H1 (cell line): ENCODE measurements at regions not wholly inside any gene's neighbourhood (a gene's known extent, or its start where the extent isn't known, plus 50 kb on each side); places are given as distances from the start of the nearest gene placed in this dataset.

Experiments
- CTCF ChIA-PET: fragments of 300-600 bp; sonication (Branson Sonifier 250); formaldehyde crosslinking; loops from one replicate; lab custom pipeline; 2021; ENCODE audit not compliant: partially characterized antibody; lab: Charles Lee
- POLR2A ChIA-PET: fragments of 300-600 bp; sonication (Branson Sonifier 250); formaldehyde crosslinking; loops from one replicate; lab custom pipeline; 2021; ENCODE audit warnings: inconsistent platforms; ENCODE audit not compliant: partially characterized antibody; lab: Charles Lee
- DNase-seq, 2 experiments: peaks; one replicate each; pipeline versions ENCODE4 v3.0.0 to v3.0.0-alpha.2; 2010 to 2022; ENCODE audit warnings: low spot score in 2 of 2, low read depth in 1 of 2, mixed read lengths in 1 of 2
- FAIRE-seq: peaks from 2 replicates; lab custom pipeline; 2011; peaks lifted over from hg19 to GRCh38; lab: Jason Lieb, UNC
- H2AFZ ChIP-seq: 2 replicates; pipeline ENCODE4 v1.8.1; 2012; ENCODE audit warnings: low read length, inconsistent platforms
- H2AK5ac ChIP-seq: 2 replicates; pipeline ENCODE4 v1.6.1; 2013; ENCODE audit warnings: low read depth, low read length
- H2BK120ac ChIP-seq: replicated peaks from 2 replicates; pipeline ENCODE3; 2013; ENCODE audit warnings: low read depth, low read length, inconsistent platforms
- H2BK12ac ChIP-seq: 2 replicates; pipeline ENCODE4 v1.6.1; 2013; ENCODE audit warnings: low read depth, low read length
- H2BK15ac ChIP-seq: 2 replicates; pipeline ENCODE4 v1.6.1; 2013; ENCODE audit warnings: low read length
- H2BK20ac ChIP-seq: 2 replicates; pipeline ENCODE4 v1.6.1; 2013; ENCODE audit warnings: low read length
- H2BK5ac ChIP-seq: 2 replicates; pipeline ENCODE4 v1.6.1; 2013; ENCODE audit warnings: low read depth, low read length
- H3K14ac ChIP-seq: 2 replicates; pipeline ENCODE4 v1.6.1; 2013; ENCODE audit warnings: inconsistent platforms; ENCODE audit not compliant: insufficient read length
- H3K18ac ChIP-seq: 2 replicates; pipeline ENCODE4 v1.6.1; 2013; ENCODE audit warnings: low read length; ENCODE audit errors: extremely low read depth
- H3K23ac ChIP-seq: 2 replicates; pipeline ENCODE4 v1.6.1; 2013; ENCODE audit warnings: inconsistent platforms; ENCODE audit not compliant: insufficient read length
- H3K23me2 ChIP-seq: 2 replicates; pipeline ENCODE4 v1.6.1; 2013; ENCODE audit warnings: low read depth, low read length
- H3K27ac ChIP-seq: 2 replicates; pipeline ENCODE4 v1.6.1; 2011; ENCODE audit warnings: low read depth, low read length, inconsistent platforms
- H3K27me3 ChIP-seq, 4 experiments: replicated peaks in 1 of 4; 1 replicate in 1 of 4; 2 replicates in 3 of 4; pipeline versions ENCODE4 v1.6.1 to v1.8.1; 2011 to 2013; ENCODE audit warnings: low read length in 3 of 4, mild to moderate bottlenecking in 3 of 4, inconsistent platforms in 2 of 4, mixed read lengths in 2 of 4, moderate library complexity in 1 of 4; ENCODE audit not compliant: control insufficient read depth in 3 of 4, insufficient read depth in 3 of 4; ENCODE audit errors: extremely low read depth in 1 of 4
- H3K36me3 ChIP-seq, 4 experiments: 2 replicates each; pipeline versions ENCODE4 v1.6.1 to v1.8.1; 2011 to 2013; ENCODE audit warnings: mild to moderate bottlenecking in 4 of 4, low read length in 3 of 4, moderate library complexity in 2 of 4, control low read depth in 1 of 4, inconsistent platforms in 1 of 4; ENCODE audit not compliant: insufficient read depth in 4 of 4, control insufficient read depth in 2 of 4
- H3K4ac ChIP-seq: replicated peaks from 2 replicates; pipeline ENCODE3; 2013; ENCODE audit warnings: low read length, low read depth, mixed read lengths, inconsistent platforms; ENCODE audit not compliant: insufficient read length
- H3K4me1 ChIP-seq, 4 experiments: replicated peaks in 1 of 4; 1 replicate in 1 of 4; 2 replicates in 3 of 4; pipeline versions ENCODE4 v1.6.1 to v1.8.1; 2011 to 2013; ENCODE audit warnings: low read length in 3 of 4, inconsistent platforms in 2 of 4, mixed read lengths in 1 of 4; ENCODE audit not compliant: insufficient read depth in 4 of 4, control insufficient read depth in 3 of 4
- H3K4me2 ChIP-seq, 2 experiments: 2 replicates each; pipeline versions ENCODE4 v1.6.1 to v1.8.1; 2011 to 2013; ENCODE audit warnings: low read depth in 2 of 2, low read length in 2 of 2, control low read depth in 1 of 2, inconsistent platforms in 1 of 2, mild to moderate bottlenecking in 1 of 2; ENCODE audit not compliant: insufficient read depth in 1 of 2
- H3K4me3 ChIP-seq, 4 experiments: fragments of 200-600, 300-600 bp in 1 of 4; sonication (generic), shearing (Covaris generic), sonication (Bioruptor Twin) in 1 of 4; 2 replicates each; pipeline versions ENCODE4 v1.5.1 to v1.8.1; 2011 to 2016; ENCODE audit warnings: low read length in 4 of 4, low read depth in 3 of 4, control low read depth in 2 of 4, inconsistent platforms in 2 of 4, mild to moderate bottlenecking in 2 of 4, mixed read lengths in 1 of 4, moderate library complexity in 1 of 4; ENCODE audit not compliant: insufficient read depth in 2 of 4; ENCODE audit errors: extremely low read depth in 1 of 4
- H3K56ac ChIP-seq: replicated peaks from 2 replicates; pipeline ENCODE3; 2013; ENCODE audit warnings: low read depth, mild to moderate bottlenecking, mixed read lengths, low read length, inconsistent platforms; ENCODE audit not compliant: insufficient read length
- H3K79me1 ChIP-seq: 2 replicates; pipeline ENCODE4 v1.6.1; 2013; ENCODE audit warnings: low read depth, low read length, control low read depth
- H3K79me2 ChIP-seq, 2 experiments: 2 replicates each; pipeline versions ENCODE4 v1.6.1 to v1.8.1; 2012 to 2013; ENCODE audit warnings: low read length in 2 of 2, mild to moderate bottlenecking in 2 of 2, inconsistent platforms in 1 of 2; ENCODE audit not compliant: insufficient read depth in 2 of 2, control insufficient read depth in 1 of 2
- H3K9ac ChIP-seq, 4 experiments: replicated peaks in 1 of 4; 1 replicate in 1 of 4; 2 replicates in 3 of 4; pipeline versions ENCODE4 v1.6.1 to v1.8.1; 2011 to 2013; ENCODE audit warnings: low read depth in 3 of 4, low read length in 3 of 4, control low read depth in 2 of 4, mild to moderate bottlenecking in 2 of 4, moderate library complexity in 2 of 4, inconsistent platforms in 1 of 4; ENCODE audit errors: extremely low read depth in 1 of 4
- H3K9me3 ChIP-seq, 2 experiments: 2 replicates each; pipeline versions ENCODE4 v1.6.1 to v1.8.1; 2012 to 2013; ENCODE audit warnings: mild to moderate bottlenecking in 2 of 2, moderate library complexity in 2 of 2, control low read depth in 1 of 2, inconsistent platforms in 1 of 2, low read depth in 1 of 2, low read length in 1 of 2, mixed read lengths in 1 of 2; ENCODE audit not compliant: insufficient read depth in 2 of 2
- H4K20me1 ChIP-seq, 2 experiments: replicated peaks in 1 of 2; 2 replicates each; pipeline versions ENCODE3 to v1.8.1; 2011 to 2013; ENCODE audit warnings: inconsistent platforms in 2 of 2, low read length in 2 of 2, mild to moderate bottlenecking in 1 of 2; ENCODE audit not compliant: insufficient read depth in 2 of 2, control insufficient read depth in 1 of 2
- H4K5ac ChIP-seq: 2 replicates; pipeline ENCODE4 v1.6.1; 2013; ENCODE audit warnings: low read length, low read depth, mixed read lengths, inconsistent platforms; ENCODE audit not compliant: insufficient read length
- H4K8ac ChIP-seq: 2 replicates; pipeline ENCODE4 v1.8.0; 2013; ENCODE audit warnings: mild to moderate bottlenecking, moderate library complexity, low read length, inconsistent platforms; ENCODE audit not compliant: insufficient read depth; ENCODE audit errors: extremely low read depth
- H4K91ac ChIP-seq: replicated peaks from 2 replicates; pipeline ENCODE3; 2013; ENCODE audit warnings: low read length, mixed read lengths, inconsistent platforms; ENCODE audit not compliant: insufficient read length
- BCL11A ChIP-seq, 2 experiments: IDR thresholded peaks; one replicate each; pipeline ENCODE4 v1.6.1; 2011; ENCODE audit warnings: low read depth in 2 of 2, low read length in 2 of 2, mild to moderate bottlenecking in 2 of 2
- BRCA1 ChIP-seq: IDR thresholded peaks from 2 replicates; pipeline ENCODE4 v1.6.1; 2012; ENCODE audit warnings: low read depth, low read length, improper control_type of control experiment
- CBX5 ChIP-seq: fragments of 300-800, 300-1000 bp; sonication (generic); IDR thresholded peaks from 2 replicates; pipeline ENCODE4 v1.7.1; 2016; ENCODE audit warnings: antibody characterized with exemption, low read length, low read depth
- CHD1 ChIP-seq: IDR thresholded peaks from 2 replicates; pipeline ENCODE4 v1.6.1; 2012; ENCODE audit warnings: low read depth, low read length, improper control_type of control experiment
- CREB1 ChIP-seq: IDR thresholded peaks from 2 replicates; pipeline ENCODE4 v1.6.1; 2012; ENCODE audit warnings: inconsistent platforms
- EP300 ChIP-seq, 2 experiments: IDR thresholded peaks; 1 replicate in 1 of 2; 2 replicates in 1 of 2; pipeline ENCODE4 v1.6.1; 2011 to 2012; ENCODE audit warnings: low read depth in 2 of 2, low read length in 2 of 2, mild to moderate bottlenecking in 2 of 2, borderline replicate concordance in 1 of 2, inconsistent platforms in 1 of 2, moderate library complexity in 1 of 2
- GTF2F1 ChIP-seq: IDR thresholded peaks from 2 replicates; pipeline ENCODE4 v1.6.1; 2012; ENCODE audit warnings: low read depth, low read length, improper control_type of control experiment, borderline replicate concordance
- HDAC6 ChIP-seq: IDR thresholded peaks from one replicate; pipeline ENCODE4 v1.7.1; 2012; ENCODE audit warnings: low read depth, mild to moderate bottlenecking, inconsistent platforms, low read length, moderate library complexity
- KDM1A ChIP-seq: fragments of 200-600, 300-600 bp; sonication (generic); IDR thresholded peaks from 2 replicates; pipeline ENCODE4 v1.7.1; 2016; ENCODE audit warnings: mild to moderate bottlenecking, low read length, borderline replicate concordance
- KDM4A ChIP-seq: IDR thresholded peaks from one replicate; pipeline ENCODE4 v1.7.1; 2012; ENCODE audit warnings: low read depth, mild to moderate bottlenecking, moderate library complexity, low read length, inconsistent platforms; ENCODE audit not compliant: severe bottlenecking
- POU5F1 ChIP-seq: IDR thresholded peaks from 2 replicates; pipeline ENCODE4 v1.6.1; 2011; ENCODE audit warnings: low read depth, mild to moderate bottlenecking, low read length, moderate library complexity
- RBBP5 ChIP-seq: IDR thresholded peaks from 2 replicates; pipeline ENCODE4 v1.7.1; 2012; ENCODE audit warnings: low read depth, mild to moderate bottlenecking, inconsistent platforms, low read length, moderate library complexity, borderline replicate concordance
- RFX5 ChIP-seq: IDR thresholded peaks from 2 replicates; pipeline ENCODE4 v1.6.1; 2011; ENCODE audit warnings: low read depth, low read length, improper control_type of control experiment, borderline replicate concordance
- SIX5 ChIP-seq: IDR thresholded peaks from 2 replicates; pipeline ENCODE4 v1.6.1; 2011; ENCODE audit warnings: mild to moderate bottlenecking, low read depth, low read length
- SP1 ChIP-seq: IDR thresholded peaks from 2 replicates; pipeline ENCODE4 v1.6.1; 2011; ENCODE audit warnings: low read depth, low read length
- SP4 ChIP-seq: IDR thresholded peaks from 2 replicates; pipeline ENCODE4 v1.6.1; 2012; ENCODE audit warnings: low read length, inconsistent platforms
- WGBS, 2 experiments: shearing (Covaris generic) in 1 of 2; methylation state at CpG; one replicate each; pipeline versions ENCODE4 v1.1.6 to v1.1.7; 2013 to 2015; ENCODE audit warnings: low lambda C conversion rate in 2 of 2, mixed read lengths in 2 of 2, inconsistent platforms in 1 of 2, low coverage in 1 of 2, missing lambda C conversion rate in 1 of 2; ENCODE audit not compliant: insufficient replicate concordance in 2 of 2, insufficient coverage in 1 of 2, insufficient read length in 1 of 2; ENCODE audit errors: extremely low coverage in 1 of 2, missing lambda C conversion rate in 1 of 2; 5-methylcytosine and 5-hydroxymethylcytosine counted together

DNA sequence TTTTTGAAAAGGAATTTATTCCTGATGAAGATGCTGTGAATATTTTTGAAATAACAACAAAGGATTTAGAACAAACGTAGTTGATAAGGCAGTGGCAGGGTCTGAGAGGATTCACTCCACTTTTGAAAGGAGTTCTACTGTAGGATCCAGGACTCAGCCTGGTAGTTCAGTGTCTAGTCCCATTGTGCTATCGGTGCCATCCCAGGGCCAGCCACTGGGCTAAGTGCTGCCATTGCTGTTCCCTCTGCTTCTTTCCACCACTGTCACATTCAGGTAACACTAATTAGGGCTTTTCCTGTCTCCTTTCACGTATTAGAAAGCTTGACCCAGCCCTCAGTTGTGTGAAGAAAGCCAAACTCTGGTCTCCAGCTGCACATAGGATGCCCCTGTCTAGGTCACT lies 177.3 kb downstream of the TEX36 start:
- no peak overlapping the region for H3K27ac ChIP-seq
- no peak overlapping the region for H3K9ac ChIP-seq
- no peak overlapping the region for H2BK5ac ChIP-seq
- H2BK15ac ChIP-seq: no peak overlapping the region
- DNase-seq: no peak
- H2AFZ ChIP-seq: no peak overlapping the region
- H3K23me2 ChIP-seq: no peaks in the 10 kb centered on the region
- no peak overlapping the region for H3K18ac ChIP-seq
- no peaks in the 10 kb centered on the region for H4K20me1 ChIP-seq
- H3K79me2 ChIP-seq: no peaks in the 10 kb centered on the region
- H3K14ac ChIP-seq: no peak overlapping the region
- H3K23ac ChIP-seq: no peak overlapping the region
- no peak overlapping the region for H4K8ac ChIP-seq
- POLR2A ChIA-PET: no interaction called here
- no peak overlapping the region for H2BK12ac ChIP-seq
- H2AK5ac ChIP-seq: no peak overlapping the region
- CTCF ChIA-PET: no interaction called here
- H2BK120ac ChIP-seq: no peak overlapping the region
- no peak overlapping the region for H2BK20ac ChIP-seq
- no peaks in the 10 kb centered on the region for H3K27me3 ChIP-seq
- H3K56ac ChIP-seq: no peak overlapping the region
- no peak overlapping the region for H4K91ac ChIP-seq
- no peak for FAIRE-seq
- H3K4ac ChIP-seq: no peak overlapping the region
- no peak overlapping the region for H3K4me3 ChIP-seq
- no peaks in the 10 kb centered on the region for H3K79me1 ChIP-seq
- H3K4me2 ChIP-seq: no peak overlapping the region
- peaks cover 7 to 11% of the 10 kb centered on the region in 2 experiments; a peak in 2 of 4 replicates for H3K9me3 ChIP-seq
- H4K5ac ChIP-seq: no peak overlapping the region
- H3K36me3 ChIP-seq: no peaks in the 10 kb centered on the region
- H3K4me1 ChIP-seq: no peaks in the 10 kb centered on the region
- WGBS, 2 experiments: 89% methylated on average over 3 of the region's 3 CpGs; no CpG with 5 or more reads in 1 of the 2 experiments
- no peak for TF ChIP-seq CHD1
- TF ChIP-seq SP4: no peak
- no peak for TF ChIP-seq CREB1
- no peak for TF ChIP-seq SIX5
- no peak for TF ChIP-seq GTF2F1
- TF ChIP-seq EP300 (IDR thresholded peaks at IDR 0.05; ENCODE audit: borderline replicate concordance in 1 of 2, low read depth in 2 of 2, low read length in 2 of 2): no peak
- TF ChIP-seq RFX5: no peak
- TF ChIP-seq SP1: no peak
- no peak for TF ChIP-seq KDM1A
- TF ChIP-seq POU5F1: no peak
- no peak for TF ChIP-seq RBBP5
- TF ChIP-seq HDAC6: no peak
- no peak for TF ChIP-seq BCL11A (IDR thresholded peaks at IDR 0.05; ENCODE audit: low read depth in 2 of 2, low read length in 2 of 2)
- TF ChIP-seq KDM4A: no peak
- TF ChIP-seq BRCA1: no peak
- no peak for TF ChIP-seq CBX5
